NCI-H2107 treated with DMSO at 0.1 percent for 48 hours (cell line): ENCODE measurements at regions not wholly inside any gene's neighbourhood (a gene's known extent, or its start where the extent isn't known, plus 50 kb on each side); places are given as distances from the start of the nearest gene placed in this dataset.

Source experiments
- DNase-seq: peaks from one replicate; lab custom pipeline; 2025; ENCODE audit not compliant: unreplicated experiment; lab: John Stamatoyannopoulos, UW

GRCh38 chr3:152710549-152710948 is 124.4 kb upstream of the P2RY1 start:
- DNase-seq = no peak

DNA sequence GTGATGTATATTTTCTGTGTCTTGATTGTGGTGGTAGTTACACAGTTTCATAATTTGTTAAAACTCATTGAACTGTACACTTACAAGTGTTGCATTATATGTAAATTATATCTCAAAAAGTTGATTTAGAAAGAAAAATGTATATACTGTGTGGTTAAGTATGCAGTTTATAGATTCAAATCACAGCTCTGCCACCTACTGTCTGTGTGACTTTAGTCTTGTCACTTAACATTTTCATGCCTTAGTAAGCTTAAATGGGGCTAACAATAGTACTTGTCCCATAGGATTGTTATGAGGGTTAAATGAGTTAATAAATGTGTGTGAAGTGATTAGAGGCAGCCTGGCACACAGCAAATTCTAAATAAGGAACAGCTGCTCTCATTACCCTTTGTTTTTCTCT is 120.9 kb upstream of the P2RY1 start:
- no peak for DNase-seq

- no peak for DNase-seq
These were observed 120.4 kb upstream of the P2RY1 start for GRCh38 chr3:152714507-152714906.

DNA sequence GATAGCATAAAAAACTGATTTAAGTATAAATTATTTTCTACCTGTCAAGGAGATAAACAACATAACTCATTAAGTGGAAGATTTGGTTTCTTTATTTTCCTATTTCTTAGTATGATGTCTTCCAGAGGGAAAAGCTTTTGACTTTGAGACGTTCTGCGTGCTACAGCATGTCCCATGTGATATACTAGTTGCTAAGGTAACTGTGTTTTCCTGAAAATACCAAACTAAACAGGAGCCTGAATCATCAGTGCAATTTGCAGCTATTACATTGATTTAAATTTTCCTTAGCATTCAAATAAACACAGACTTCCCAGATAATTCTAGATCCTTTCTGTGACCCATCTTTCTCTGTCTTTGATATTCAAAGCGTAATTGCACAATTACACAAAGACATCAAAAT is 117.7 kb upstream of the P2RY1 start:
- DNase-seq = no peak

DNA sequence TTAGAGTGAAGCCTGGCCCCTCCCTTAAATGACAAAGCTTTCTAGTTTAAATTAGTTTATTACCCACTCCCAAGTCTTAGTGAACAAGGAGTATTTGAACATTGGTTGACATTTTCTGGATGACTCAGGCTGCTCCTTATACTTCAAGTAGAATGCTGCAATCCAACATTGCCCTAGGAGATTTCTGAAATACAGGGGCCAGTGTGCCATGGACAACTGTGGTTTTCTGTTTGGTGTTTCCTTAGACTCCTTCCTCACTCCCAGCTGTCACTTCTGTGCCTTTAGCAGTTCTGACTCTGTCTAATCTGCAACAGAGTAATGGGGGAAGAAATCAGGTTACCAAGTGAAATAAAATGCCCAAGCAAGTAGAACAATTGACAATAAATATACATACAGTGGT is 116.1 kb upstream of the P2RY1 start:
- no peak for DNase-seq

GRCh38 chr3:152719264-152719663 is 115.7 kb upstream of the P2RY1 start:
- no peak for DNase-seq

- DNase-seq = no peak
These were observed 113.8 kb upstream of the P2RY1 start for GRCh38 chr3:152720951-152721718.

DNA sequence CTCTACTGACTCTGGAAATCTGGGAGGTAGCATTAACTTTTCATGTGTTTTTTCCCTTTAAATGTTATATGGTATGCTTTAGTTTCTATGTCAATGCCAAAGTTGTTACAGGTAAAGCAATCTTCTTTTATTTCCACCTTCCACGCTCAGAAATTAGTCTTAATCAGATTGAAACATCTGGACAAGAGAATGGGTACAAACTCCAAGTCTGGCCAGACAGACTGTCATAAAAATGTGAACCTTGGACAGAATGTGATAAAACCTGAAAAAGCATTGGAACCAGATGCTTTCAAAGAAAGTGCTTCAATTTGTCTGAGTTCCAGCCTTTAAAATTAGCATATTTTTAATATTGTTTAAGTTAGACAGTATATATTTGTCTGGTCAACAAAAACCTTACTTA is 110.7 kb upstream of the P2RY1 start:
- no peak for DNase-seq

- no peak for DNase-seq
These were observed 106.5 kb upstream of the P2RY1 start for GRCh38 chr3:152728231-152728980.

DNA sequence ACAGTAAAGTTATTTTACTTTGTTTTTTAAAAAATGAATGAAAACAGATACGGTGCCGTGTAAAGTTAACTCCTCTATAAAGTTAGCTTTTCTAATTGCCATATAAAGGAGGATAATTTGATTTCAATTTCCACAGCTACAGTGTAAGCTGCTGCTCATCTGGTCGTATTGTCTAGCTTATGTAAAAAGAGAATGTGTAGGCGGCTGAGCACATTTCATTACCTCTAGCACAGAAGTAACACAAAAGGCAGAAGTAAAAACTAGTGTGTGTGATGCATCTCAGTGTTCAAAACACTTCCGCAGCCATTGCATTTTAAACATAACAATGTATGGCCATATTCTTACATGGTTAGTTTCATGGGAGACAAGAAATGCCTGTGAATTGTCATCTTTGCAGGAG is 105.0 kb upstream of the P2RY1 start:
- DNase-seq = no peak

DNA sequence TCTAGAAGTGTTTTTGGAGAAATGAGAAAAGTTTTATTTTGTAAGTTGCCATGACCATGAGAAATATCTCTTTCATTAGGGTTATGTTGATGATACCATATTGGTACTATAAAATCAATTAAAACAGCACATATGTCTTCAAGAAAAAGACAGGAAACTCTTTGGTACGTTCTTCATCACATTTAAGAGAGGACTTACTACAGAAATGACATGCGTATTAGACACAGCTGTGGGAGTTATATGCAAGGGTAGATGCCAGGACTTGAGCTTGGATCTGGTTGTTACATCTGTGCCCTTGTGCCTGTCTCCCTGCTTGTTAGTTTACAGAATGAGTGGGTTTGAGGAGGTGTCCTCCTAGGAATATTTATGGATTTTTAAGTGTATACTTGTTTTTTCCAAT is 103.4 kb upstream of the P2RY1 start:
- DNase-seq = no peak

DNA sequence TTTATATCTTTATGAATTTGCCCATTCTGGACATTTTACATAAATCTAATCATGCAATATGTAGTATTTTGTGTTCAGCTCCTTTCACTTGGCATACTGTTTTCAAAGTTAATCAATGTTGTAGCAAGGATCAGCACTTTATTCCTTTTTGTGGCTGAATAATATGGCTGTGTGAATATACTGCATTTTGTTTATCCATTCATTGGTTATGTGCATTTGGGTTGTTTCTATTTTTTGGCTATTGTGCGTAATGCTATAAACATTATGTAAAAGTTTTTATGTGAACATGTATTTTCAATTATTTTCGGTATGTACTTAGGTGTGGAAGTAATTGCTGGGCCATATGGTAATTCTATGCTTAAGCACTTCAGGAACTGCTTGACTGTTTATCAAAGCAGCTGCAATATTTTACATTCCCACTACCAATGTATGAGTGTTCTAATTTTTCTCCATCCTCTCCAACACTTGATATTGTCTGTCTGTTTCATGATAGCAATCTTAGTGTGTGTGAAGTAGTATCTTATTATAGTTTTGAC is 101.3 kb upstream of the P2RY1 start:
- no peak for DNase-seq

DNA sequence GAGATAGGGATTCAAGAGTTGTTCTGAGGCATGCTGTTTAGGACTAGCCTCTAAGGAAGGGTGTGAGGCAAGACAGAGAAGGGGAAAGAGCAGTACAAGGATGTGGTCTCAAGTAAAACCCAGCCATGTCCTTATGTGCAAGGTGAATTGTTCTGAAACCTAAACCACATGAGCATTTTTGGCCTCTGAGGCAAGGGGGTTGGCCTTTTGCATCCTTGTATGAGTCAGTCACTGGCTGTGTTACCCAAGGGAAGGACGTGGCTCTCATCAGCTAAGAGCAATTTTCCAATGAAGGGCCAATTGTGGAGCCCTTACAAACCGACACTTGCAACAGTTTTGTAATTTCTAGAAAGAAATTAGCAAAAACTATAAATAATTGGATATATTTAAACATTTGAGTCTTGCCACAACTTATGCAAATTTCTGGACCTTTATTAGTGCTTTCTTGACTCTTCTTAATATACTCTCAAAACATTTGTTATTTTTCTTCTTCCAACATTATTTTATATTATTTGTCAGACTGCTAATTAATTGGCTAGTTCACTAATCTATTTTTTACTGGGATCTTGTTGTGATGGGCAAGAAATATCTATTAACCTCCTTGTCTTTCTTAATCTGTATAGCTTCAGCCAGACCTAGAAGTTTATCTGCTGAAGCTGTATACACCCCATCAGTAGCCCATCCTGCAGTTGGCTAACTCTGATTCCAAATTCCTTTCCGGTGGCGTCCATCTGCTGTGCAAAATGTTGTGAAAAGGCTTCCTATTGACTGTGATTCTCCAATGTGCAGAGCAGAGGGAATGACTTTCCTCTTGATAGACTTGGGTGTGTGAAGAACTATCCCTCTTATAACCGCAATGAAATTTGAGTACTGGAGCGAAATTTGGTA is 97.7 kb upstream of the P2RY1 start:
- no peak for DNase-seq

DNA sequence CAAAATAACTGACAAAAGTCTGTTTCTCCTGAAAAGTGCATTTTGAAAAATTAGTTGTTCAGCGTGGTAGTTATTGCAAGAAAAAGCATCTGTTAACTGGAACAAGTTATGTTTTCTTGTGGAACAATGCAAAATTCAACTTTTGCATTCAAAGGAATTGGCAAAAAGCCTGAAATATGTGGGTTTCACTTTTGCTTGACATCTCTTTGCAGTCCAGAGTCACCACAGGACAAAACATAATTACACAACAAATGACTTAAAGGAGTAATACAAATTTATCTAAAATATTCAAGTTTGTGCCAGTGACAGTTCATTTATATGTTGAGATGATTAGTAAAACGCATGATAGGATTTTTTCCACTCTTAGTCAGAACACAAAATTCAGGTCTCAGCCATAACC is 96.3 kb upstream of the P2RY1 start:
- DNase-seq = no peak

- no peak for DNase-seq
These were observed 92.3 kb upstream of the P2RY1 start for GRCh38 chr3:152742368-152743347.

- DNase-seq = no peak
These were observed 89.3 kb upstream of the P2RY1 start for GRCh38 chr3:152745646-152746045.

GRCh38 chr3:152754303-152754702 is 80.6 kb upstream of the P2RY1 start:
- no peak for DNase-seq

DNA sequence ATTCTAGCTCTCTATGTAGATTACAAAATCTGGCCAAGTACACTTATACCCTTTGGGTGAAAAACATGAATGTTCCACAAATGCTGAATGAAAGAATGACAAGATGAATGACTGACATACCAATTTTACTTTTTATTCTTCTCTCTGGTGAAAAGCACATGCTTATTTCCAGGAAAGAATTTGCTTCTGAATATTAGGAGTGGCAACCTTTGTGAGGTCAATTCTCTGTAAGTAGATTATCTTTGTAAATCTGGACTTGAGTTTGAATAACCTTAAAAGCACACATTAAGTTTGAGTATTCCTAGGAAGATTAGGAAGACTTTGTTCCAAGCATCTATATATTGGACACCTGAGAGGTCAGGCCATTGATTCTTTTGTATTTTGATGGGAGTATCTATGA is 78.1 kb upstream of the P2RY1 start:
- no peak for DNase-seq

DNA sequence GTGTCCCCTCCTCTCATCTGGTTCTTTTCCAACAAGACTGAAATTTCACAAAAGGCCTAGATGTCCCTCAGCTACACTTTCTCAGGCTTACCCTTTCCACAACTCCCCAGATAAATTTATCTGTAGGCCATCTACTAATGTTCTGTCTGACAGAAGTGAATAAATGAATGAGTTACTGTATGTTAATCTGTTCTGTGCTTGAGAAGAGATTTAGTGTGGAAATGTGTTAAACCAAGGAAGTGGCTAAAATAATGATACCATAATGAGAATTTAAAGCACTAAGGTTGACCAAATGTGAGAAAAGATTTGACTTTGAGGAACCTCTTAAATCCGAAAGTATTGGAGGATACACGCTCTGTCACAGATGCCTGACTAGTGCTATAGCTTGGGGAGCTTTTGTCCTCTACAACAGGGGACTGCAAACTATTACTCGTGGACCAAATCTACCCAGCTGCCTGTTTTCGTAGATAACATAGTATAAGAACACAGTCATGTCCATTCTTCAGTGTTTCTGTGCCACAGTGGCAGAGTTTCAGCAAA is 74.8 kb upstream of the P2RY1 start:
- DNase-seq = no peak

DNA sequence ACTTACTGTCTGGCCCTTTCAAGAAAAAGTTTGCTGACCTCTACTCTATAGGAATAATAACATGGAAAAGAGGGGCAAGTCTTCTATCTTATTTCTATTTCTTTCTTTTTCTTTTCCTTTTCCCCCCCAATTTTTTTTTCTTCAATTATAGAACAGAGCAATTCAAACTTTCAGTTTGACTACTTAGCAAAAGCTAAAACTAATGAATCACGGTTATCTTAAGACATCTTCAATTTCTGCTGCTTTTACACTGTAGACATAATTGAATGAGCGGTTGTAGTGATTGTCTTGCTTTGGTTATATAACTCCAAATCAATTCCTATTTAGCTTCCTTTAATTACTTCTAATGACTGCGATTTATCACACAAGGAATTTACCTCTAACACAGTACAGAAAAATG is 74.3 kb upstream of the P2RY1 start:
- no peak for DNase-seq
